Natural killer cell (primary cell): ENCODE measurements at regions not wholly inside any gene's neighbourhood (a gene's known extent, or its start where the extent isn't known, plus 50 kb on each side); places are given as distances from the start of the nearest gene placed in this dataset.

Source experiments
- ATAC-seq, 3 donors: fragments of 150-1000 bp in 2 of 3; fragments of 200-7000 bp in 1 of 3; cut with Tn5 transposase; 1 replicate in 1 of 3; 2 replicates in 2 of 3; pipeline ENCODE4 v1.10.0; 2021; ENCODE audit warnings: mild to moderate bottlenecking in 2 of 3, moderate library complexity in 2 of 3
- DNase-seq, 2 donors: peaks; one replicate each; pipeline versions ENCODE4 v3.0.0 to v3.0.0-alpha.2; 2013 to 2021; ENCODE audit warnings: mixed read lengths in 1 of 2
- H3K27ac ChIP-seq: one replicate; pipeline ENCODE4 v1.5.1; 2013; ENCODE audit warnings: mild to moderate bottlenecking, low read length
- H3K27me3 ChIP-seq: one replicate; pipeline ENCODE4 v1.6.1; 2013; ENCODE audit warnings: low read length; ENCODE audit not compliant: control insufficient read depth, insufficient read depth
- H3K36me3 ChIP-seq: one replicate; pipeline ENCODE4 v1.6.1; 2013; ENCODE audit warnings: low read length; ENCODE audit not compliant: control insufficient read depth, insufficient read depth
- H3K4me1 ChIP-seq: one replicate; pipeline ENCODE4 v1.6.1; 2013; ENCODE audit warnings: low read length; ENCODE audit not compliant: control insufficient read depth, insufficient read depth
- H3K4me3 ChIP-seq: one replicate; pipeline ENCODE4 v1.5.1; 2013; ENCODE audit warnings: low read length
- H3K9me3 ChIP-seq: one replicate; pipeline ENCODE4 v1.6.1; 2013; ENCODE audit warnings: low read length; ENCODE audit not compliant: control insufficient read depth, insufficient read depth
- H3K27ac Mint-ChIP-seq, 2 donors: one replicate each; pipeline ENCODE4 v1.8.0; 2022; ENCODE audit warnings: mild to moderate bottlenecking in 2 of 2, mixed read lengths in 2 of 2, moderate library complexity in 1 of 2
- H3K27me3 Mint-ChIP-seq, 2 donors: one replicate each; pipeline ENCODE4 v1.8.0; 2022; ENCODE audit warnings: low read depth in 2 of 2, mixed read lengths in 2 of 2
- H3K36me3 Mint-ChIP-seq: one replicate; pipeline ENCODE4 v1.8.0; 2022; ENCODE audit warnings: mixed read lengths
- H3K4me1 Mint-ChIP-seq, 2 donors: one replicate each; pipeline ENCODE4 v1.8.0; 2022; ENCODE audit warnings: mixed read lengths in 2 of 2
- H3K4me3 Mint-ChIP-seq: one replicate; pipeline ENCODE4 v1.8.0; 2022; ENCODE audit warnings: mild to moderate bottlenecking, moderate library complexity, mixed read lengths
- H3K9me3 Mint-ChIP-seq, 2 donors: one replicate each; pipeline ENCODE4 v1.8.0; 2022; ENCODE audit warnings: mixed read lengths in 2 of 2
- CTCF ChIP-seq: fragments of 200-600 bp; IDR thresholded peaks from one replicate; pipeline ENCODE4 v1.8.0; 2022; ENCODE audit warnings: antibody characterized with exemption
- WGBS: methylation state at CpG from one replicate; pipeline ENCODE4 v1.1.7; 2013; ENCODE audit warnings: missing lambda C conversion rate; ENCODE audit not compliant: insufficient coverage; 5-methylcytosine and 5-hydroxymethylcytosine counted together
- intact Hi-C: fragments of 100-400 bp; cut with micrococcal nuclease; formaldehyde crosslinking; loops from one replicate; pipeline ENCODE4 v1.14.2; 2022

GRCh38 chrX:68938244-68939004 lies 109.6 kb downstream of the EFNB1 start:
- Histone ChIP-seq H3K9me3 (no peaks in the 10 kb centered on the region), H3K27ac (no peak overlapping the region), H3K4me3 (no peak overlapping the region), H3K27me3 (no peaks in the 10 kb centered on the region), H3K36me3 (no peaks in the 10 kb centered on the region), H3K4me1 (no peaks in the 10 kb centered on the region)
- Mint-ChIP-seq H3K9me3 (no peaks in the 10 kb centered on the region), H3K4me1 (peaks cover 5 to 6% of the 10 kb centered on the region in 2 donors), H3K4me3 (no peak overlapping the region), H3K36me3 (no peaks in the 10 kb centered on the region), H3K27me3 (no peaks in the 10 kb centered on the region), H3K27ac (no peak overlapping the region)
- no peak for TF ChIP-seq CTCF
- intact Hi-C loops, result no loop called here
- DNase-seq (no peak), ATAC-seq (no peak)
- 38% methylated on average over 3 of the region's 4 CpGs for WGBS

GRCh38 chrX:68937581-68937980 lies 108.8 kb downstream of the EFNB1 start:
- Mint-ChIP-seq H3K27me3 (no peaks in the 10 kb centered on the region), H3K36me3 (no peaks in the 10 kb centered on the region), H3K9me3 (no peaks in the 10 kb centered on the region), H3K4me3 (no peak overlapping the region), H3K4me1 (peaks cover 5 to 6% of the 10 kb centered on the region in 2 donors), H3K27ac (no peak overlapping the region)
- intact Hi-C loops, result no loop called here
- no peaks in the 10 kb centered on the region for H3K4me1 ChIP-seq
- ATAC-seq (no peak), DNase-seq (no peak)
- no peaks in the 10 kb centered on the region for H3K36me3 ChIP-seq
- no peak for TF ChIP-seq CTCF
- H3K27me3 ChIP-seq, result no peaks in the 10 kb centered on the region
- no peak overlapping the region for H3K27ac ChIP-seq
- no peak overlapping the region for H3K4me3 ChIP-seq
- 98% methylated on average over 2 of the region's 2 CpGs for WGBS
- no peaks in the 10 kb centered on the region for H3K9me3 ChIP-seq

GRCh38 chrX:68936608-68937007 lies 107.8 kb downstream of the EFNB1 start:
- H3K27ac ChIP-seq, result no peak overlapping the region
- peaks cover 5 to 6% of the 10 kb centered on the region in 2 donors for H3K4me1 Mint-ChIP-seq
- no peak for TF ChIP-seq CTCF
- H3K4me3 Mint-ChIP-seq, result no peak overlapping the region
- no peak overlapping the region for H3K4me3 ChIP-seq
- no peaks in the 10 kb centered on the region for H3K27me3 ChIP-seq
- no peak for ATAC-seq
- no peaks in the 10 kb centered on the region for H3K9me3 Mint-ChIP-seq
- H3K36me3 ChIP-seq, result no peaks in the 10 kb centered on the region
- no peaks in the 10 kb centered on the region for H3K9me3 ChIP-seq
- no peak overlapping the region for H3K27ac Mint-ChIP-seq
- no peak for DNase-seq
- no peaks in the 10 kb centered on the region for H3K27me3 Mint-ChIP-seq
- intact Hi-C loops, result no loop called here
- H3K4me1 ChIP-seq, result no peaks in the 10 kb centered on the region
- no peaks in the 10 kb centered on the region for H3K36me3 Mint-ChIP-seq

- Histone ChIP-seq H3K27ac (no peak overlapping the region), H3K9me3 (no peaks in the 10 kb centered on the region), H3K36me3 (no peaks in the 10 kb centered on the region), H3K27me3 (no peaks in the 10 kb centered on the region), H3K4me3 (no peak overlapping the region), H3K4me1 (peaks cover 1% of the 10 kb centered on the region)
- 88% methylated on average over 3 of the region's 4 CpGs for WGBS
- Mint-ChIP-seq H3K36me3 (no peaks in the 10 kb centered on the region), H3K27me3 (no peaks in the 10 kb centered on the region), H3K27ac (no peak overlapping the region), H3K9me3 (no peaks in the 10 kb centered on the region), H3K4me3 (no peak overlapping the region), H3K4me1 (peaks cover 5 to 6% of the 10 kb centered on the region in 2 donors)
- DNase-seq, result no peak
- ATAC-seq, result no peak
- TF ChIP-seq CTCF, result no peak
- intact Hi-C loops, result no loop called here
Measured at GRCh38 chrX:68936126-68936525, 107.3 kb downstream of the EFNB1 start.
